Activated B cell treated with CpG ODN at 0.5 μM for 24 hours (primary cell): ENCODE measurements at regions not wholly inside any gene's neighbourhood (a gene's known extent, or its start where the extent isn't known, plus 50 kb on each side); places are given as distances from the start of the nearest gene placed in this dataset.

Experiments used
- ATAC-seq: fragments of 200-7000 bp; cut with Tn5 transposase; one replicate; pipeline ENCODE4 v1.10.0; 2021; ENCODE audit warnings: low read depth, mild to moderate bottlenecking, moderate library complexity
- CTCF ChIA-PET: fragments of 350-600 bp; sonication (Branson Sonifier 250); formaldehyde crosslinking; loops from one replicate; lab custom pipeline; 2021; ENCODE audit warnings: antibody characterized with exemption; lab: Charles Lee
- POLR2A ChIA-PET: fragments of 350-600 bp; sonication (Branson Sonifier 250); formaldehyde crosslinking; loops from one replicate; lab custom pipeline; 2021; ENCODE audit warnings: antibody characterized with exemption; lab: Charles Lee
- DNase-seq: peaks from one replicate; pipeline ENCODE4 v3.0.0; 2022
- H3K27ac Mint-ChIP-seq: one replicate; pipeline ENCODE4 v1.8.0; 2020; ENCODE audit warnings: mixed read lengths
- H3K27me3 Mint-ChIP-seq: one replicate; pipeline ENCODE4 v1.8.0; 2021; ENCODE audit warnings: mixed read lengths
- H3K36me3 Mint-ChIP-seq: one replicate; pipeline ENCODE4 v1.8.0; 2021; ENCODE audit warnings: low read depth, mixed read lengths
- H3K4me1 Mint-ChIP-seq: one replicate; pipeline ENCODE4 v1.8.0; 2021; ENCODE audit warnings: mixed read lengths
- H3K4me3 Mint-ChIP-seq: one replicate; pipeline ENCODE4 v1.8.0; 2020; ENCODE audit warnings: mild to moderate bottlenecking, mixed read lengths
- H3K9me3 Mint-ChIP-seq: one replicate; pipeline ENCODE4 v1.8.0; 2020; ENCODE audit warnings: mixed read lengths
- intact Hi-C: fragments of 100-400 bp; cut with micrococcal nuclease; formaldehyde crosslinking; loops from one replicate; pipeline ENCODE4 v1.15.1; 2024
- TF ChIP-seq, protein P1 (sequence below): fragments of 200-600 bp; IDR thresholded peaks from one replicate; pipeline ENCODE4 v1.8.0; 2022; ENCODE audit warnings: antibody characterized with exemption, mild to moderate bottlenecking

DNA sequence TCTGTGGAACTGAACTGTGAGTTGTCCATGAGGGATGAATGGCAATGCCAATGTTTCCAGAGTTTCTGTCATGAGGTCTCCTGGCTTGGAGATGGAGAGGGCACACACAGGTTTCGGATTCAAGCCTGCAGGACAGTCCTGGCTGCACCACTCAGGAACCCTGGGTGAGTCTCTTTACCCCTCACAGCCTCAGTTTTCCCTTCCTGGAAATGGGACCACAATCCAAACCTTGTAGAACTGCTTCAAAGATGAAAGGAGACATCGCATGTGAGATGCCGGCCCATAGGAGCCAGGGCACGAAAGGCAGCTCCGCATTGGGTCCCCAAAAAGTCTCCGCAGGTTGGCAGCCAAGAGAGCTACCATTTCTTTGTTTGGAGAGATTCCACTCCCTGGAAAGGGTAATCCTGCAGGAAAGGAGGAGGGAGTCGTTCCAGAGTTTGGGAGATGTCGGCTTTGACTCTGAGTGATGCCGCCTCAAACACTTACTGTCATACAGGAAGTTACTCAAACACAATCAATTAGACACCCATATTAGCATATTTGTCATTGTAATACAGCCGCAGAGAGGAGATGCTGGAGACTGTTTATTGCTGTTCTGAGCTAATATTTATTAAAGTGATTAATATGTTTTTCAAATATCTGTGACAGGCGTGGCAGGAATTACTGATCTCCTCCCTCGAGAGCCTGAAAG lies 318.3 kb downstream of the MN1 start:
- TF ChIP-seq, protein P1, sequence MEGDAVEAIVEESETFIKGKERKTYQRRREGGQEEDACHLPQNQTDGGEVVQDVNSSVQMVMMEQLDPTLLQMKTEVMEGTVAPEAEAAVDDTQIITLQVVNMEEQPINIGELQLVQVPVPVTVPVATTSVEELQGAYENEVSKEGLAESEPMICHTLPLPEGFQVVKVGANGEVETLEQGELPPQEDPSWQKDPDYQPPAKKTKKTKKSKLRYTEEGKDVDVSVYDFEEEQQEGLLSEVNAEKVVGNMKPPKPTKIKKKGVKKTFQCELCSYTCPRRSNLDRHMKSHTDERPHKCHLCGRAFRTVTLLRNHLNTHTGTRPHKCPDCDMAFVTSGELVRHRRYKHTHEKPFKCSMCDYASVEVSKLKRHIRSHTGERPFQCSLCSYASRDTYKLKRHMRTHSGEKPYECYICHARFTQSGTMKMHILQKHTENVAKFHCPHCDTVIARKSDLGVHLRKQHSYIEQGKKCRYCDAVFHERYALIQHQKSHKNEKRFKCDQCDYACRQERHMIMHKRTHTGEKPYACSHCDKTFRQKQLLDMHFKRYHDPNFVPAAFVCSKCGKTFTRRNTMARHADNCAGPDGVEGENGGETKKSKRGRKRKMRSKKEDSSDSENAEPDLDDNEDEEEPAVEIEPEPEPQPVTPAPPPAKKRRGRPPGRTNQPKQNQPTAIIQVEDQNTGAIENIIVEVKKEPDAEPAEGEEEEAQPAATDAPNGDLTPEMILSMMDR, result no peak
- Mint-ChIP-seq H3K27me3 (peaks cover 3% of the 10 kb centered on the region), H3K27ac (no peak overlapping the region), H3K36me3 (no peaks in the 10 kb centered on the region), H3K4me3 (no peak overlapping the region), H3K9me3 (no peaks in the 10 kb centered on the region), H3K4me1 (no peaks in the 10 kb centered on the region)
- ChIA-PET POLR2A (no interaction called here), CTCF (no interaction called here)
- no peak for ATAC-seq
- DNase-seq, result no peak
- intact Hi-C loops, result no loop called here

DNA sequence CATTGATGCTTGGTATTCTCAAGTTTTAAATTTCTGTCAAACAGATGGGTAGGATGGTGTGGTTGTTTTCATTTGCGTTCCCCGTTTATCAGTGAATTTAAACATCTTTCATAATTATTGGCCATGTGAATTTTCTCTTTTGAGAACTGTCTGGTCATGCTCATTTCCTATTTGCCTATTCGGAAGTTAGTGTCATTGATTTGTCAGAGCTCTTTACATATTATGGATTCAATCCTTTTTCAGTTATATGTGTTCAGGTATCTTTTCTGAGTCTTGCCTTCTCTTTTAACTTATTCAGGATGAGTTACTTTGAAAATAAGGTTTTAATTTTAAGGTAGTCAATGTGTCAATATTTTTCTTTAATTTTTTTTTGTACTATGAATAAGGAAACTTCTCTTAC lies 315.7 kb downstream of the MN1 start:
- peaks cover 3% of the 10 kb centered on the region for H3K27me3 Mint-ChIP-seq
- POLR2A ChIA-PET, result no interaction called here
- H3K9me3 Mint-ChIP-seq, result no peaks in the 10 kb centered on the region
- TF ChIP-seq, protein P1, result no peak
- H3K36me3 Mint-ChIP-seq, result no peaks in the 10 kb centered on the region
- H3K4me1 Mint-ChIP-seq, result no peaks in the 10 kb centered on the region
- no peak for DNase-seq
- no peak overlapping the region for H3K27ac Mint-ChIP-seq
- intact Hi-C loops, result no loop called here
- H3K4me3 Mint-ChIP-seq, result no peak overlapping the region
- CTCF ChIA-PET, result no interaction called here
- ATAC-seq, result no peak

DNA sequence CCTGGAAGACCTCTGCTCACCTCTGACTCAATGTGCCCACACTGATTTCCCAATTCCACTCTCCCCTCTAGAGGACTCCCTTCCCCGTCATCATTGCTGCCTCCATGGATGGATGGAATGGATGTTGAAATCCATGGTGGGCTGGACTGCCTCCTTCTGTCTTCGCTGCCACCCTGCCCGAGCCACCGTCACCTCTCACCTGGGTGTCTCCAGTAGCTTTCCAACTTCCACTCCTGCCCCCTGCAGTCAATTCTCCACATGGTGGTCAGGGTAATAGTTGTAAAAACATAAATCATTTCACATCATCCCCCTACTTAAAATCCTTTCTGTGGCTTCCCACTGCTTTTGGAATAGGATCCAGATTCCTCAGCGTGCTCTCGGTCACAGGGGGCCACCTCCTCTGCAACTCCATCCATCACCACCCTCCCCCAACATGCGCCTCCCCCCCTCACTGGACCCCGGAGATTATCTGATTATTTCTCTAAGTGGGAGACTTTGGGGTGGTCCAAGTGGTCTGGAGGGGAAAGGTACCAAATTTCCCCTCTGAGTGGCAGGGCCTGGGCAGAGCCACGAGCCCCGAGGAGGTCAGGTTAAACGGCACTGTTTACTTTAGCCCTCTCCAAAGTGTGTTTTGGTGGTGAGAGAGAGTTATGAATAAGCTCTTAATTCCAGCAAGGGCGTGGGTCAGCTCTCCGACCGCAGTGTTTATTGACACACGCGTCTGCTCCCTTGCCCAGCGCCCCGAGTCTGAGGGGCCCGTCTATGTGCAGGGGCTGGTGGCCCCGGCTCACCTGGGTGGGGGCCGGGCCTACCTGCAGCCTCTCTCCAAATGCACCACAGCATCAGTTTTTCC lies 313.7 kb downstream of the MN1 start:
- H3K27ac Mint-ChIP-seq, result no peak overlapping the region
- H3K27me3 Mint-ChIP-seq, result peaks cover 3% of the 10 kb centered on the region
- H3K4me3 Mint-ChIP-seq, result no peak overlapping the region
- ATAC-seq (no peak), DNase-seq (no peak)
- intact Hi-C loops, result no loop called here
- ChIA-PET CTCF (no interaction called here), POLR2A (no interaction called here)
- no peaks in the 10 kb centered on the region for H3K36me3 Mint-ChIP-seq
- peaks cover under 1% of the 10 kb centered on the region for H3K9me3 Mint-ChIP-seq
- TF ChIP-seq, protein P1, result no peak
- H3K4me1 Mint-ChIP-seq, result no peaks in the 10 kb centered on the region

DNA sequence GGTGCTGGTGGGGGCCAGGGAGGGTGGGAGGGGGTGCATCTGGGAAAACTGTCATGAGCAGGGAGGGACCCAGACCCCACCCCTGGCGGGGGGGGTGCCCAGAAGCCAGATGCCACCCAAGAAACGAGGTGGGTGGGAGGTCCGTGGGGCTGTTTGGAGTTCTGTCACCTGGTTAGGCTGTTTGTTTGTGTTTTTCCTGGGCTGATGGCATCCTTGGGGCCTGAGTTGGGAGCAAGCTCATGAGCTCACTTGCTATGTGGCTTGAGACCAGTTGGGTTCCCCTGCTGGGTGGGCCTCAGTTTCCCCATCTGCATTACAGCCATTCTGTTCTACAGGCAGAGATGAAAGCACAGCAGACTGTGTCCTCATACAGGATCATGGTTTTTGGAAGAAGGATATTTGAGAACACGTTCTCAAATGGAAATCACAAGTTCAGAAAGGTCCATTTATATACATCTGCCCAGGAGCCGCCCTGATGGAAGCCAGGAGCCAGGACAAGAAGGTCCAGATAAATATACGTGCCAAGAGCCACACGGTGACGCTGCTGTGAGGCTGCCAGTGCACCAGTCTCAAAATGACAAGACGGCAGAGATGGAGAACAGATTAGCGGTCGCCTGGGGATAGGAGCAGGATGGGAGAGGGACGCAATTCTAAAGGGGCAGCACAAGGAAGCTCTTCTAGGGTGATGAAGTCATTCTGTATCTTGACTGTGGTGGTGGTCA lies 312.9 kb downstream of the MN1 start:
- DNase-seq, result no peak
- ATAC-seq, result no peak
- CTCF ChIA-PET, result no interaction called here
- Mint-ChIP-seq H3K4me3 (no peak overlapping the region), H3K27ac (no peak overlapping the region), H3K9me3 (peaks cover 4% of the 10 kb centered on the region), H3K36me3 (no peaks in the 10 kb centered on the region), H3K27me3 (peaks cover 3% of the 10 kb centered on the region), H3K4me1 (no peaks in the 10 kb centered on the region)
- TF ChIP-seq, protein P1, result no peak
- intact Hi-C loops, result no loop called here
- POLR2A ChIA-PET, result no interaction called here

DNA sequence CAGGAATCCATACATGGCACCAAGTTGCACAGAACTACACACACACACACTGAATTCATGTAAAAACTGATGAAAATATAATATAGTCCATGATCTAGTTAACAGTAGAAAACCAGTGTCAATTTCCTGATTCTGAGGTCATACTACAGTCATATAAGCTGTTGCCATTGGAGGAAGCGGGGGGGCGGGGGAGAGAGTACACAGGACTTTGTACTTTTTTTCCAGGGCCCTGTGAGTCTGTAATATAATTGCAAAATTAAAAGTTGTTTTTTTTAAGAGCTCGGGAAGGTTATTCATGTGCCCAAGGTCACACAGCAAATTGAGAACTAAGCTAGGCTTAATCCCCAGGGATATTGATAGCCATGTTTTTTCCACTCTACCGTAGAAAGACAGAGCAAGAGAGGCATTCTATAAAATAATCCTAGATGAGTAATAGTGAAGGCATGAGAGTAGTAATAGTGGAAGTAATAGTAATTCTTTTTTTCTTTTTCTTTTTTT lies 312.3 kb downstream of the MN1 start:
- ATAC-seq (no peak), DNase-seq (no peak)
- Mint-ChIP-seq H3K4me1 (no peaks in the 10 kb centered on the region), H3K27ac (no peak overlapping the region), H3K9me3 (peaks cover 4% of the 10 kb centered on the region), H3K36me3 (no peaks in the 10 kb centered on the region), H3K4me3 (no peak overlapping the region), H3K27me3 (peaks cover 3% of the 10 kb centered on the region)
- ChIA-PET CTCF (no interaction called here), POLR2A (no interaction called here)
- TF ChIP-seq, protein P1, result no peak
- intact Hi-C loops, result no loop called here
